T-helper 2 cell treated with Interferon-gamma antibody and Interleukin-4, amounts not matched to agents 5 μg/mL and 100 μg/mL, for 36 hours (primary cell): ENCODE measurements at regions not wholly inside any gene's neighbourhood (a gene's known extent, or its start where the extent isn't known, plus 50 kb on each side); places are given as distances from the start of the nearest gene placed in this dataset.

Source experiments
- DNase-seq: peaks from one replicate; pipeline ENCODE4 v3.0.0; 2021; ENCODE audit warnings: low spot score
- H3K27ac Mint-ChIP-seq: one replicate; pipeline ENCODE4 v1.8.0; 2021; ENCODE audit warnings: mild to moderate bottlenecking, mixed read lengths
- H3K27me3 Mint-ChIP-seq: one replicate; pipeline ENCODE4 v1.8.0; 2021; ENCODE audit warnings: low read depth, mixed read lengths
- H3K36me3 Mint-ChIP-seq: one replicate; pipeline ENCODE4 v1.8.0; 2021; ENCODE audit warnings: low read depth, mixed read lengths
- H3K4me1 Mint-ChIP-seq: one replicate; pipeline ENCODE4 v1.8.0; 2021; ENCODE audit warnings: low read depth, mixed read lengths
- H3K4me3 Mint-ChIP-seq: one replicate; pipeline ENCODE4 v1.8.0; 2022; ENCODE audit warnings: mild to moderate bottlenecking, moderate library complexity, mixed read lengths
- H3K9me3 Mint-ChIP-seq: one replicate; pipeline ENCODE4 v1.8.0; 2021; ENCODE audit warnings: mixed read lengths

- H3K4me3 Mint-ChIP-seq = no peak overlapping the region
- H3K27me3 Mint-ChIP-seq = no peaks in the 10 kb centered on the region
- no peak for DNase-seq
- H3K9me3 Mint-ChIP-seq = no peaks in the 10 kb centered on the region
- no peak overlapping the region for H3K27ac Mint-ChIP-seq
- H3K36me3 Mint-ChIP-seq = no peaks in the 10 kb centered on the region
- H3K4me1 Mint-ChIP-seq = no peaks in the 10 kb centered on the region
These were observed 520.5 kb upstream of the ZEB2 start for GRCh38 chr2:145040433-145040832.

- no peaks in the 10 kb centered on the region for H3K27me3 Mint-ChIP-seq
- no peak overlapping the region for H3K4me3 Mint-ChIP-seq
- DNase-seq = no peak
- no peaks in the 10 kb centered on the region for H3K36me3 Mint-ChIP-seq
- H3K27ac Mint-ChIP-seq = no peak overlapping the region
- no peaks in the 10 kb centered on the region for H3K4me1 Mint-ChIP-seq
- no peaks in the 10 kb centered on the region for H3K9me3 Mint-ChIP-seq
These were observed 518.2 kb upstream of the ZEB2 start for GRCh38 chr2:145038041-145038525.

- no peaks in the 10 kb centered on the region for H3K36me3 Mint-ChIP-seq
- no peak for DNase-seq
- no peak overlapping the region for H3K27ac Mint-ChIP-seq
- no peaks in the 10 kb centered on the region for H3K9me3 Mint-ChIP-seq
- H3K4me1 Mint-ChIP-seq = no peaks in the 10 kb centered on the region
- H3K4me3 Mint-ChIP-seq = no peak overlapping the region
- H3K27me3 Mint-ChIP-seq = no peaks in the 10 kb centered on the region
These were observed 516.6 kb upstream of the ZEB2 start for GRCh38 chr2:145036421-145037011.

GRCh38 chr2:145034511-145034910, 514.6 kb upstream of the ZEB2 start:
- DNase-seq = no peak
- Mint-ChIP-seq H3K4me3 (no peak overlapping the region), H3K27ac (no peak overlapping the region), H3K4me1 (no peaks in the 10 kb centered on the region), H3K9me3 (no peaks in the 10 kb centered on the region), H3K36me3 (no peaks in the 10 kb centered on the region), H3K27me3 (no peaks in the 10 kb centered on the region)

- H3K27me3 Mint-ChIP-seq = no peaks in the 10 kb centered on the region
- no peak for DNase-seq
- no peak overlapping the region for H3K4me3 Mint-ChIP-seq
- H3K9me3 Mint-ChIP-seq = no peaks in the 10 kb centered on the region
- H3K4me1 Mint-ChIP-seq = no peaks in the 10 kb centered on the region
- H3K36me3 Mint-ChIP-seq = no peaks in the 10 kb centered on the region
- H3K27ac Mint-ChIP-seq = no peak overlapping the region
These were observed 513.5 kb upstream of the ZEB2 start for GRCh38 chr2:145033438-145033837.

- Mint-ChIP-seq H3K4me1 (no peaks in the 10 kb centered on the region), H3K9me3 (no peaks in the 10 kb centered on the region), H3K4me3 (no peak overlapping the region), H3K27me3 (no peaks in the 10 kb centered on the region), H3K36me3 (no peaks in the 10 kb centered on the region), H3K27ac (no peak overlapping the region)
- no peak for DNase-seq
These were observed 512.9 kb upstream of the ZEB2 start for GRCh38 chr2:145032791-145033190.

- no peaks in the 10 kb centered on the region for H3K9me3 Mint-ChIP-seq
- H3K4me3 Mint-ChIP-seq = no peak overlapping the region
- no peak for DNase-seq
- no peaks in the 10 kb centered on the region for H3K4me1 Mint-ChIP-seq
- H3K36me3 Mint-ChIP-seq = no peaks in the 10 kb centered on the region
- no peaks in the 10 kb centered on the region for H3K27me3 Mint-ChIP-seq
- H3K27ac Mint-ChIP-seq = no peak overlapping the region
These were observed 510.0 kb upstream of the ZEB2 start for GRCh38 chr2:145029873-145030272.

GRCh38 chr2:145029081-145029480, 509.2 kb upstream of the ZEB2 start:
- H3K4me1 Mint-ChIP-seq = no peaks in the 10 kb centered on the region
- no peaks in the 10 kb centered on the region for H3K9me3 Mint-ChIP-seq
- H3K4me3 Mint-ChIP-seq = no peak overlapping the region
- no peaks in the 10 kb centered on the region for H3K27me3 Mint-ChIP-seq
- H3K27ac Mint-ChIP-seq = no peak overlapping the region
- no peaks in the 10 kb centered on the region for H3K36me3 Mint-ChIP-seq
- DNase-seq = no peak

GRCh38 chr2:145028101-145028920, 508.4 kb upstream of the ZEB2 start:
- Mint-ChIP-seq H3K36me3 (no peaks in the 10 kb centered on the region), H3K4me1 (no peaks in the 10 kb centered on the region), H3K9me3 (no peaks in the 10 kb centered on the region), H3K4me3 (no peak overlapping the region), H3K27ac (no peak overlapping the region), H3K27me3 (no peaks in the 10 kb centered on the region)
- DNase-seq = no peak

- no peaks in the 10 kb centered on the region for H3K36me3 Mint-ChIP-seq
- no peaks in the 10 kb centered on the region for H3K4me1 Mint-ChIP-seq
- no peak for DNase-seq
- no peak overlapping the region for H3K27ac Mint-ChIP-seq
- H3K4me3 Mint-ChIP-seq = no peak overlapping the region
- H3K27me3 Mint-ChIP-seq = no peaks in the 10 kb centered on the region
- H3K9me3 Mint-ChIP-seq = no peaks in the 10 kb centered on the region
These were observed 506.8 kb upstream of the ZEB2 start for GRCh38 chr2:145026456-145027455.

- no peak overlapping the region for H3K4me3 Mint-ChIP-seq
- H3K27me3 Mint-ChIP-seq = no peaks in the 10 kb centered on the region
- no peak for DNase-seq
- H3K9me3 Mint-ChIP-seq = no peaks in the 10 kb centered on the region
- no peaks in the 10 kb centered on the region for H3K36me3 Mint-ChIP-seq
- H3K27ac Mint-ChIP-seq = no peak overlapping the region
- H3K4me1 Mint-ChIP-seq = no peaks in the 10 kb centered on the region
These were observed 505.5 kb upstream of the ZEB2 start for GRCh38 chr2:145025382-145025781.

- Mint-ChIP-seq H3K4me1 (no peaks in the 10 kb centered on the region), H3K27me3 (no peaks in the 10 kb centered on the region), H3K27ac (no peak overlapping the region), H3K36me3 (no peaks in the 10 kb centered on the region), H3K9me3 (no peaks in the 10 kb centered on the region), H3K4me3 (no peak overlapping the region)
- no peak for DNase-seq
These were observed 503.5 kb upstream of the ZEB2 start for GRCh38 chr2:145023334-145023934.

- no peaks in the 10 kb centered on the region for H3K4me1 Mint-ChIP-seq
- no peaks in the 10 kb centered on the region for H3K9me3 Mint-ChIP-seq
- H3K36me3 Mint-ChIP-seq = no peaks in the 10 kb centered on the region
- H3K27me3 Mint-ChIP-seq = no peaks in the 10 kb centered on the region
- H3K4me3 Mint-ChIP-seq = no peak overlapping the region
- no peak for DNase-seq
- H3K27ac Mint-ChIP-seq = no peak overlapping the region
These were observed 502.9 kb upstream of the ZEB2 start for GRCh38 chr2:145022666-145023333.
